GM10266 (cell line): ENCODE measurements at regions not wholly inside any gene's neighbourhood (a gene's known extent, or its start where the extent isn't known, plus 50 kb on each side); places are given as distances from the start of the nearest gene placed in this dataset.

Source experiments
- DNase-seq: peaks from one replicate; pipeline ENCODE4 v3.0.0; 2012; ENCODE audit errors: extremely low spot score
- TF ChIP-seq, protein P1 (sequence below): IDR thresholded peaks from 2 replicates; pipeline ENCODE4 v1.5.1; 2012; ENCODE audit warnings: mild to moderate bottlenecking, low read depth; ENCODE audit not compliant: control insufficient read depth, insufficient read depth; ENCODE audit errors: missing control alignments

DNA sequence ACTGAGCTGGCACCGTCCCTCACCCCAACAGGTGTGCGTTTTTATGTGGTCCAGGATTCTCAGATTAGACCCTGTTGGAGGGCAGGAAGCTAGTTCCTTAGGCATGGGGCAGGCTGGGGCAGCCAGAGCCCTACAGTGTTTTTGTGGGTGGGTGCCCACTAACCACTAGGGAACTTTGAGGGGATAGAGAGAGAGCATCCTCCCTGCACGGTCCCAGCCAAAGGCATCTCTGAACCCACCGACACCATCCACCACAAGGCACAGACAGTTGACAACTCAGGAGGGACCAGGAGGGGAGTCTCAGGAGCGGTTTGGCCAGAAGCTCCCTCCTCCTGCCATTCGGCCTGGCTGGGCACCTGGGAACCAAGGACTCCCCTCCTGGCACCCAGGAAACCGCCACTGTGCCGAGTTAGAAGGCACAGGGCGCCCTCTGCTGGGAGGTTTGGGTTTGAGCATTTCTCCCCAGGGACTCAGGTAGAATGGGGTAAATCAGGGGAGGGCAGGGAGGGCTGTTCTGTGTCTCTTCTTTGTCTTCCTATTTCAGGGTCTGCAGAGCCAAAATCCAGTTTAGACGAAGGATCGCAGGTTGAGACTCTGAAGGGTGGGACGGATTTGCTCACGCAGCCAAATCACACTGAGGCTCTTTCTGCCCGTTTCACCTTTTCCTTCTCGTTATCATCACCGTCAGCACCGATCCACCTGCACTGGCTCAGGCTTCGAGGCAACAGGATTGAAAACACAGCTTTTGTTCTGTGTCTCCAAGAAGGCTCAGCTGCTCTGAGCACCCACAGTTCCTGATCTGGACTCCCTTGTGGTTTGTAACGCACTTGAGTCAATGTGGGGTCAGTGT, 84.8 kb upstream of the COL13A1 start:
- DNase-seq: peak; percentile 57
- TF ChIP-seq, protein P1, sequence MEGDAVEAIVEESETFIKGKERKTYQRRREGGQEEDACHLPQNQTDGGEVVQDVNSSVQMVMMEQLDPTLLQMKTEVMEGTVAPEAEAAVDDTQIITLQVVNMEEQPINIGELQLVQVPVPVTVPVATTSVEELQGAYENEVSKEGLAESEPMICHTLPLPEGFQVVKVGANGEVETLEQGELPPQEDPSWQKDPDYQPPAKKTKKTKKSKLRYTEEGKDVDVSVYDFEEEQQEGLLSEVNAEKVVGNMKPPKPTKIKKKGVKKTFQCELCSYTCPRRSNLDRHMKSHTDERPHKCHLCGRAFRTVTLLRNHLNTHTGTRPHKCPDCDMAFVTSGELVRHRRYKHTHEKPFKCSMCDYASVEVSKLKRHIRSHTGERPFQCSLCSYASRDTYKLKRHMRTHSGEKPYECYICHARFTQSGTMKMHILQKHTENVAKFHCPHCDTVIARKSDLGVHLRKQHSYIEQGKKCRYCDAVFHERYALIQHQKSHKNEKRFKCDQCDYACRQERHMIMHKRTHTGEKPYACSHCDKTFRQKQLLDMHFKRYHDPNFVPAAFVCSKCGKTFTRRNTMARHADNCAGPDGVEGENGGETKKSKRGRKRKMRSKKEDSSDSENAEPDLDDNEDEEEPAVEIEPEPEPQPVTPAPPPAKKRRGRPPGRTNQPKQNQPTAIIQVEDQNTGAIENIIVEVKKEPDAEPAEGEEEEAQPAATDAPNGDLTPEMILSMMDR: peak; percentile 68

- DNase-seq: no peak
- TF ChIP-seq, protein P1: no peak
These were observed 82.8 kb upstream of the COL13A1 start for GRCh38 chr10:69718951-69719350.

GRCh38 chr10:69721690-69722310, 79.9 kb upstream of the COL13A1 start:
- TF ChIP-seq, protein P1: no peak
- no peak for DNase-seq

DNA sequence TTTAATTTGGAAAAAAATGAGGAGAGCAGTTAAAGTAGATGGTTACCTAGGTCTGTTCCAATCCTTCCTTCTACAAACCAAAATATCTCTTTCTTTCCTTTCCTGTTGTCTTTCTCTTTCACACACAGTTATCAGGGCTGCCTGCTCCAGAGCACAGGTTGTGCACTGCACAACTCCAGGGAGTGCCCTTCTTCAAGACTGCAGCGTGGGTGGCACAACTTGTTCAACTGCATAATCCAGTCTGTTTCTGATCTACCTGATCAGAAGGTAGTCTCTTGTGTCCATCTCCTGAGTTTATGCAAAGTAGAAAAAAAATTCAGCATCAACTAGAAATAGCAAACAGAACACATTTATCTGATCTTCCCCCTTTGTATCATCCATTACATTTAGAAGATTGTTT, 78.1 kb upstream of the COL13A1 start:
- DNase-seq: no peak
- TF ChIP-seq, protein P1: no peak

- TF ChIP-seq, protein P1: no peak
- DNase-seq: no peak
These were observed 74.9 kb upstream of the COL13A1 start for GRCh38 chr10:69726850-69727249.

DNA sequence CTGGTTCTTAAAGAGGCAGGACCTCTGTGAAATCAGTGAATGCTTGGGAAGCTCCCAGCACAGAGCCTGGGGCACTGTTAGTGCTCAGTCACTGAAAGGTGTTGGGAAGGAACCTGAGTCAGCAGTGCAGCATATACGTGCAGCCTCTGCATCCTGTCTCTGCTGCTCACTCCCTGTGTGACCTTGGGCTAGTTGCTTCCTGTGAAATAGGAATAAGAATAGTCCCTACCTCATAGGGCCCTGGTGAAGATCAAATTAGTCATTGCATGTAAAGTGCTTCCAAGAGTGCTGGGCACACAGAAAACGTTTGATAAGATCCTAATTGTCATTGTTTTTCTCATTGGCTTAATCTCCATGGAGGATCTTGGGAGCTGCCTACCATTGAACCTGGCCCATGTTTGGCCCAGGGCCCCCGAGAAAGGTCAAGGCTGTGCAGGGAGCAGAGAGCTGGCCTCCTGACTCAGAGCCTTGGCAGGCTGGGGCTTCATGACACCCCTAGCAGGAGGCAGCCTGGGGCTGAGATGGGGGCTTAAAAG, 73.3 kb upstream of the COL13A1 start:
- no peak for DNase-seq
- TF ChIP-seq, protein P1: no peak

GRCh38 chr10:69729326-69730048, 72.2 kb upstream of the COL13A1 start:
- no peak for DNase-seq
- TF ChIP-seq, protein P1: no peak
